DMS114 treated with DMSO at 0.1 percent for 48 hours (cell line): ENCODE measurements at regions not wholly inside any gene's neighbourhood (a gene's known extent, or its start where the extent isn't known, plus 50 kb on each side); places are given as distances from the start of the nearest gene placed in this dataset.

ENCODE experiments used
- DNase-seq: peaks from one replicate; lab custom pipeline; 2025; ENCODE audit not compliant: unreplicated experiment; lab: John Stamatoyannopoulos, UW

- no peak for DNase-seq
These were observed 289.2 kb downstream of the ZSWIM6 start for GRCh38 chr5:61621202-61621650.

GRCh38 chr5:61622156-61622555 is 290.1 kb downstream of the ZSWIM6 start:
- no peak for DNase-seq

- no peak for DNase-seq
These were observed 291.5 kb downstream of the ZSWIM6 start for GRCh38 chr5:61623401-61624069.

- no peak for DNase-seq
These were observed 292.6 kb downstream of the ZSWIM6 start for GRCh38 chr5:61624553-61625136.

- no peak for DNase-seq
These were observed 293.1 kb downstream of the ZSWIM6 start for GRCh38 chr5:61625137-61625561.

GRCh38 chr5:61625681-61626621 is 293.9 kb downstream of the ZSWIM6 start:
- no peak for DNase-seq

GRCh38 chr5:61626639-61627282 is 294.7 kb downstream of the ZSWIM6 start:
- no peak for DNase-seq

- DNase-seq: no peak
These were observed 295.5 kb downstream of the ZSWIM6 start for GRCh38 chr5:61627531-61627930.

GRCh38 chr5:61630908-61631307 is 298.9 kb downstream of the ZSWIM6 start:
- no peak for DNase-seq

- DNase-seq: no peak
These were observed 299.4 kb downstream of the ZSWIM6 start for GRCh38 chr5:61631438-61631941.

- DNase-seq: no peak
These were observed 300.0 kb downstream of the ZSWIM6 start for GRCh38 chr5:61632064-61632463.

GRCh38 chr5:61635271-61635670 is 303.2 kb downstream of the ZSWIM6 start:
- no peak for DNase-seq

- DNase-seq: no peak
These were observed 305.5 kb downstream of the ZSWIM6 start for GRCh38 chr5:61637566-61637965.

- no peak for DNase-seq
These were observed 306.4 kb downstream of the ZSWIM6 start for GRCh38 chr5:61638476-61638875.

- no peak for DNase-seq
These were observed 308.3 kb downstream of the ZSWIM6 start for GRCh38 chr5:61640179-61641021.

GRCh38 chr5:61641748-61642565 is 309.9 kb downstream of the ZSWIM6 start:
- no peak for DNase-seq

GRCh38 chr5:61647672-61648071 is 315.6 kb downstream of the ZSWIM6 start:
- DNase-seq: no peak

- DNase-seq: no peak
These were observed 317.2 kb downstream of the ZSWIM6 start for GRCh38 chr5:61649231-61649630.

GRCh38 chr5:61649971-61650370 is 317.9 kb downstream of the ZSWIM6 start:
- DNase-seq: no peak
